Ishikawa (cell line): ENCODE measurements at regions not wholly inside any gene's neighbourhood (a gene's known extent, or its start where the extent isn't known, plus 50 kb on each side); places are given as distances from the start of the nearest gene placed in this dataset.

ENCODE experiments used
- CEBPB ChIP-seq: IDR thresholded peaks from 2 replicates; pipeline ENCODE4 v1.6.1; 2012
- CREB1 ChIP-seq: IDR thresholded peaks from 2 replicates; pipeline ENCODE4 v1.6.1; 2012; ENCODE audit warnings: low read depth
- EGR1 ChIP-seq: IDR thresholded peaks from 2 replicates; pipeline ENCODE4 v1.6.1; 2012
- EP300 ChIP-seq: IDR thresholded peaks from 2 replicates; pipeline ENCODE4 v1.6.1; 2012; ENCODE audit warnings: borderline replicate concordance
- FOXM1 ChIP-seq: IDR thresholded peaks from 2 replicates; pipeline ENCODE4 v1.6.1; 2012; ENCODE audit warnings: low read depth, borderline replicate concordance
- MAX ChIP-seq: IDR thresholded peaks from 2 replicates; pipeline ENCODE4 v1.6.1; 2012
- RAD21 ChIP-seq: IDR thresholded peaks from 2 replicates; pipeline ENCODE4 v1.6.1; 2012; ENCODE audit warnings: low read depth
- REST ChIP-seq: IDR thresholded peaks from 2 replicates; pipeline ENCODE4 v1.6.1; 2012; ENCODE audit warnings: low read depth, mild to moderate bottlenecking
- TAF1 ChIP-seq: IDR thresholded peaks from 2 replicates; pipeline ENCODE4 v1.6.1; 2012; ENCODE audit warnings: low read depth, mild to moderate bottlenecking
- TEAD4 ChIP-seq: IDR thresholded peaks from 2 replicates; pipeline ENCODE4 v1.6.1; 2012
- USF1 ChIP-seq: IDR thresholded peaks from 2 replicates; pipeline ENCODE4 v1.6.1; 2012
- YY1 ChIP-seq: IDR thresholded peaks from 2 replicates; pipeline ENCODE4 v1.6.1; 2012; ENCODE audit warnings: low read depth
- ZBTB7A ChIP-seq: IDR thresholded peaks from 2 replicates; pipeline ENCODE4 v1.6.1; 2012; ENCODE audit warnings: low read depth

- TF ChIP-seq CREB1 (no peak), EP300 (no peak), REST (no peak), TAF1 (no peak), USF1 (no peak), CEBPB (no peak), MAX (no peak), RAD21 (no peak), TEAD4 (no peak), FOXM1 (no peak), YY1 (no peak), EGR1 (no peak), ZBTB7A (no peak)
These were observed 138.8 kb upstream of the CSF3R start for GRCh38 chr1:36621531-36621930.
